GM21526 (cell line): ENCODE measurements at regions not wholly inside any gene's neighbourhood (a gene's known extent, or its start where the extent isn't known, plus 50 kb on each side); places are given as distances from the start of the nearest gene placed in this dataset.

Experiments used
- ATAC-seq: cut with Tn5 transposase; IDR thresholded peaks from one replicate; pipeline ENCODE4 v1.9.1; 2021; ENCODE audit warnings: moderate library complexity; ENCODE audit not compliant: unreplicated experiment, low FRiP score

DNA sequence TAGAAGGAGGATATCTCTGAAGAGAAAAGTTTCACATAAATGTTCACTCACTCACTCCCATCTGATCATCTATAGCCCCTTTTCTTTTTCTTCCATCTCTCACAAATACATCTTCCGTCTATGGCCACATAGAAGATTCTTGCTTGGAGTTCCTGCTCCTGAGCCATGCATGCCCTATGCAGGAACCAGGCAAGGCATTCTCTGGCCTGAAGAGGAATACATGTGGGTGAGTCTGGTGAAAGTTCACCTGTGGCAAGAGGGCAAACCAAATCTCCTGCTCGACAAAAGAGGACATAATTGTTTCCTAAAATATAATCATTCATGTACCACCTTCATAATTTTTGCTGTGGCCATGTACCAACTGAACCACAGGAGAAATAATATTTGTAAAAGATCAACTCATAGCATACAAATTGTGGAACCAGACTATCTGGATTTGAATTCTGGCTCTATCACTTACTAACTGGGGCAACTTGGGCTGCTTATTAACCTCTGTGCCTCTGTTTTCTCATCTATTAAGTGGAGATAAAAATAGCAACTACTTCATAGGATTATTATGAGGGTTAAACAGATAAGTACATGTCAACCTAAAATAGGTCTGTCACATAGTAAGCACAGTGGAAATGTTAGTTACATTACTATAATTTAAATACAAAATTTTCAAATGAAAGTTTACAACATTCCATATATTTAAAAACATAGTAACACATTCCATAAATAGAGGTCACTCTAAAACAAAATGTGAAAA, 121.2 kb upstream of the NFIB start:
- ATAC-seq: no peak

DNA sequence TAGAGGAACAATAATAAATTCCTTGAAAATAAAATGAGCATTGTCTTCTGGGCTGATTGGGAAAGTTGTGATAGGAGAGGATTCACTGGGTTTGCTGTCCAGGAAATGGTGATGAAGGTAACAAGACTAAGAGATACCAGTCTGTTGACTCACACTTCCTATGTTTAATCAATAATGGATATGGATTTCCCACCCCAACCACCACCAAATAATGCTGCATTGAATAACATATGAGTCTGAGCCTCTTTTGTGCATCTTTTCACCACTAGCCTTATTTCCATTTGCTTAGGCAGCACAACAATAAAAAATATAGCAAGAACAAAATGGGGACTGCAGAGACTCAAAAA, 120.2 kb upstream of the NFIB start:
- ATAC-seq: no peak

DNA sequence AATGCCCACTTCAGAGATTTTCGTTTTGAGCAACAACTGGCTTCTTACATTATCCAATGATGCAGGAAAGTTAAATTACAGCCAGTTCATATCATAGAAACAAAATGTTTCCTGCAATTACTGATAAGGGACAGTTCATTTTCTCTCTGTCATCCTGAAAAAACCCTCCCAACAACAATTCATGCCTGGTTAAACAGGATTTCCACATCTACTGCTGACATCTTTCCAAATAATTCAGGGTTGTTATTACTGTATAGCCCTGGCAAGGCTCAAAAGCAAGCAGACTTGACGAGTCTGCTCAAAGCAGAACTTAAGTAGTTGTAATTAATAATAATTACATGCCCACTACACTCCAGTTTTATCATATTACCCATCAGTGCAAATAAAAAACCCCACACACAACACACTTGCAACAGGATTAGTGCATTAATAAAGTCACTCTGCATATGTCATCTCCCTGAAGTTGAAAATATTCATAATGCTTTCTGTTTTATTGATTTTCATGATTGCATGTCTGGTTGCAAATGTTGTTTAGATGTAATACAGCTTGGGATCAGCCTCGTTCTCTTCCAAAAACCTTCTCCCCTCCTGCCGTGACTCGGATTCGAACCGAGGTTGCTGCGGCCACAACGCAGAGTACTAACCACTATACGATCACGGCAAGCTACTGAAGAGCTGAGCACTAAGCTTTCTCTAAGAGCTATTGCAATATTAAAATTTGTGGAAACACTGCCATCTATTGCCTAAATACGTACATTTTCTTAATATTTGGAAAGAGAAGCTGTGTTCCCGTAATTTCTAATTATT, 119.6 kb upstream of the NFIB start:
- no peak for ATAC-seq

DNA sequence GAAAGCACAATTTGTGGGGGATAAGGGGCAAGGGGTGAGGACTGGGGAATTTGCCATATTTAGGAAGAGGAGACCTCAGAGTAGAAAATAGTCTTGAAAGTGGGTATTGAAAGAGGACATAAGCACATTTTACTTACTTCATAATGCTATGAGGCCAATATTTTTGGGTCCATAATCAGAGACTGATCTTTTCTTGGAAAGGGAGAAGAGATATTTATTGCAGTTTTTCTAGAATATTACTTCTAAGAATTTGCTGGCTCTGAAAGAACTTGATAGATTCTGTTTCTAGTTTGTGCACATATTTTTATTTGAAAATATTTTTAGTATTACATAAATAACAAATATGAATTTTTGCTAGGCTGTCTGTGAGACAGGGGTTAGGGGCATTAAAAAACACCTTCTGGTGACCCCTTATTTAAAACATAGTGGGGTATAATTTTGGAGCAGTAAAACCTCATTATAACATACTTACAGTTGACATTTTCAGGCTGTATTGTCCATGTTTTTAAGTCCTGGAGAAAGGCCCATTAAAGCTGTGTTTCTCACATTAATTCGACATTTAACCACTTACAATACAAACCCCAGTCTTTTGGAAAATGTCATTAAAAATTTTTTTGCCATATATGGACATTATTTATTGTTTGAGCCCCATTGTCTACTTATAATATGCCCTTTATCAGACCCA, 118.9 kb upstream of the NFIB start:
- ATAC-seq: no peak

DNA sequence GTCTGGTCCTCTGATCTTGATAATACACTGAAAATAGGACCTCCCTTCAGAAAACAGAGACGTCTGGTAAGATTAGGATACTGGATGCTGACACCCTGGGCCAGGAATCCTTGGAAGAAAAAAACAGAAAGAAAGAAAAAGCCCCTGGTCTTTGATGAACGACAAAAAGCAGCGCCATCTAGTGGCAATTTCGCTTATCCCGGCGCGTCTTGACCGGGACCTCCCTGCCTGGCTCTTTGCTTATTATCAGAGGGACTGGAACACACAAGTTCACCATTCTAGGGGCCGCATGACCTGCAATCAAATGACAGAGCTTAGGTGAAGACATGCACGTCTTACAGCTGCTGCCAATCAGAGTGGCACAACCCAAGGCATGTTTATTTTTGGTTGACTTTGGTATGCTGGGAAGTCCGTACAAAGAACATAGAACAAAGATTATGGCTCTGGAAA, 114.9 kb upstream of the NFIB start:
- no peak for ATAC-seq

DNA sequence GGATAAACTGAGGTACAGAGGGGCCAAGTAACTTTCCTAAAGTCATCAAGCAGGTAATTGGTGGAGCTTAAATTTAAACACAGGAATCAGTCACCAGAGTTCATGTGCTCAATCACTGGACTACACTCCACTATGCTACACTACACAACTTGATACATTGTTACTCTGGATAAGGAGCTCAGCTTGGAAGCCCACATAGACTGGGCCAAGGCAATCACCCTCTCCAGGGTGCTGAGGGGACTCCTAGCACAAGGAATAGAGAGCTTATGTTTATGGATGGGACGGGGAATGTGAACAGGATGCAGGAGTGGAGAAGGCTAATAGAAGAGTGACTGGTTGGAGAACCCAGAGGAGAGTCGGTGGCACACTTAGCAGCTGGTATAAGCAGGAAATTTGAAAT, 113.5 kb upstream of the NFIB start:
- no peak for ATAC-seq

DNA sequence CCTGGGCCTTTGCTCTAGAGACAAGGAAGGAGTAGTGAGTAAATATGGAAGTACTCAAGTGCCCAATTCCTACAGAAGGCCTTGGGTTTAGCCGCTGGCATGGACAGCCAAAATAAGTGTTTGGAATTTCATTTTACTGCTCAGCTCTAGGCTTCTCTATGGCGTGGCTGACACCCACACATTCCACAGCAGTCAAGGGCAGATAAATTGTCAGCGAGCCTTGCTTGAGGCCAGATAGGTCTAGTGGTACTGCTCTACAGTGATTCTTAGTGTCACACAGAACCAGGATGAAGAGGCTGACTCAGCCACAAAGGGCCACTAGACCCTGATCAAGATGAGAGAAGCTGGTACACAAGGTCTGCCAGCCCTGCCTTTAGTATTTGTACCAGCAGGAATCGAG, 111.0 kb upstream of the NFIB start:
- no peak for ATAC-seq

DNA sequence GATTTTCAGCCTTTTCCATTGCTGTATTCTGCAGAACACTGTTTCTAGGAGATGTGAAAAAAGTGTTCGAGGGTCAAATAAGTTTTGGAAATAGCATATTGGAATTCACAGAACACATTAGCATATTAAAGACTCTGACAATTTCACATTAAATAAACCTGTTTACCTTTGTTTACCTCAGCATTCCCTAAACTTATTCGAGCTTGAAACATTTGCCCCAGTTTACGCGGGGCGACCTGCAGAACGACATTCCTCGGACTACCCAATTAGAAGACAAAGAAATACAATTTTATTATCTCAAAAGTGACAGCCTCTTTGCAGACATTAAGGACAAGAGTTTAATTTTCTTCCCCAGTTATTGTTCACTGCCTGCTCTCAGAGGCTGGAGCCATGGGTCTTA, 110.3 kb upstream of the NFIB start:
- no peak for ATAC-seq

DNA sequence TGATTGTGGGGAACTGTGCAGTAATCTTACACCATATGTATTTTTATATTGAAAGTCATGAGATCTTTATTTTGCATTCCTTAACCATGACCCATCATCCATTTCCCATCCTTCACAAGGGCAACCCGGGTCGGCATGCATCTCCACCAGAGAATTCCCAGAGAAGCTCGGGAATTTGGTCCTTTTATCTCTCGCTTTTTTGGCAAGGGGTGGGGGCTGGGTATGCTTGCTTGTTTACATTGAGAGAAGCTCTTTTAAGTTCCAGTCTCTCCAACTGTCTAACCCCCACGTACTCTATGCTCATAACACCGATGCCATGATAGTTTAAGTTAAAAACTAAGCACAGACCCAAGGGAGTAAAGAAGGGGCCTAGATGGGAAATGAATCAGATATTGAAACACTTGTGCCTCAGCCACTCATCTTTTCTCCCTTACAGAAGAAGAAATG, 109.9 kb upstream of the NFIB start:
- ATAC-seq: no peak

DNA sequence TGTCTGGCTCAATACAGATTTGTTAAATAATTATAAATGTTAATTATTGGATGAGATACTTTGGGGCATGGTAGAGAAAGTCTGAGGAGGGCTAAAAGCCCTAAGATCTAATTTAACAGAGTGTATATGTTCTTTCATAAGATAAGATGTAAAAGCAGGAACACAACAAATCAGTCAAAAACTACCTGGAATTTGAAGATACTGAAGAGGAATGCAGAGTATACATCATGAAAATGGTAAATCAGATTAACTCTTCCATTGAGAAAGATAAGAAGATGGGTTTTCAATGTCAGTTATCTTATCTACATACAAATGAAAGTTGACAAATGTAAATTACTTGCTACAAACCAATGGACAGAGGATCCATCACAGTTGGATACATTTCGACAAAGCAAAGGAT, 107.3 kb upstream of the NFIB start:
- no peak for ATAC-seq

DNA sequence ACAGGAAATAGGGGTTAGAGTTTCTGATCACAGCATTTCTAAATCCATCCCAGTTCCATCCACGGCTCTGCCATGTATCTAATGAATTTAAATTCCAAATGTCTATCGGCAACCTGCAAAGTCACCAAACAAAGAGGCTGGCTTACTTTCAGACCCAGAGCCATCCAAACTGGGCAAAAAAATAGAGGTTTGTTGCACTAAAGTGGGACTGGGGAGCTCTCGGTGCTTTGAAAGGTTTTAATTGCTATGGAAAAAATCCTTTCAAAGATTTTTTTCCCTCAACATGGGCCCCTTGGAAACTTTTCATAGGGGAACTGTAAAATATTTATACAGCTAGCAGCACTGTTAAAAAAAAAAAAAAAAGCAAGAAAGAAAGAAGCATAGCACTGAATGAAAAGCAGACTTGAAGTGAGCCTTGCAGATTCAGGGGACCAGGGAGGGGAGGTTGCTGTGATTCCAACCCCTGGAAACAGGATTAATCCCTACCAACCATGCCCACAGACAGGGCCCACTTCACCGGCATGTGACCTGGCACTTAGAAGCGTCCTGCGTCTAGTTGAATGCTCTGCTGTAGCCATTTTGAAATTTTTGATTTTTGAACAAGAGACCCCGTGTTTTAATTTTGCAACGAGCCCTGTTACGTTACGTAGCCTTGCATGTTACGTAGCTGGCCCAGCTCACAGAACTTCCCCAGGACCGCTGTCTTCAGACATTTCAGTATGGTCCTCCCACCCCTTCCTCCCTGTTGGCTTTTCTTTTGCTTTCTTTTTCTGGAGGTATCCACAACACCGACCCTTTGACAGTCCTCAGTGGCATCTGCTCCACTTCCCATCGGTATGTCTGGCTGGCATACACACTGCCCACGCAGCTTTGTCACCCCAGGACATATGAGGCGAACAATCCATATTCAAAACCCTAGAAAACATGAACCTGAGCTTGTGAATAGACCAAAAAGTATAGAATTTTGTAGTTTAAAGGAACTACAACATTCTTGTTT, 105.3 kb upstream of the NFIB start:
- ATAC-seq: no peak

DNA sequence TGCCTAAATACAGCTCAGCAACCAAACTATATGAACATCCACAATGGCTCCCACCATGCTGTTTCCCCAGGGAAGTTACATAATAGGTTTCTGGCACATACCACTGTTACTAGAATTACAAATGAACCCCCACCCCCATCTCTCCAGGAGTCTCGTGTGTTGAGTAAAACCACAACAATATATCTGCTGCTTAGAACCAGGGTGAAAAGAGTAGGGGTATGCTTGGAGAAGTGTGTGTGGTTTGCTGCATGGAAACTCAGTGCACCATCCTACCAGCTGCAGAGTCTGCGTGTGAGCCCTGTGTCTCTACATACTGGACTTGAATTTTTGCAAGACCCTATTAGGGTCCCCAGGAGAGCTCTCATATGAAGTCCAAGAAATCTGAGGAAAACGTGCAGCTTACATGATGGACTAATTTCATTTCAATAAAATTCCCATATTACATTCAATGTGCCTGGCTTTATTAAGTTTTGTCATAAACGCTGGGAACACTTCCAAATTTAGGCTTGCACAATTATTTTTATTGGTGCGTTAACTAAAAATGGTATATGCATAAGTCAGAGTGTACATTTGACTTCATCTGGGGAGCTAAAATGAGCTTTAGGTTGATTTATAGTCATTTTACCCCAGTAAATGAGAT, 104.5 kb upstream of the NFIB start:
- ATAC-seq: no peak

DNA sequence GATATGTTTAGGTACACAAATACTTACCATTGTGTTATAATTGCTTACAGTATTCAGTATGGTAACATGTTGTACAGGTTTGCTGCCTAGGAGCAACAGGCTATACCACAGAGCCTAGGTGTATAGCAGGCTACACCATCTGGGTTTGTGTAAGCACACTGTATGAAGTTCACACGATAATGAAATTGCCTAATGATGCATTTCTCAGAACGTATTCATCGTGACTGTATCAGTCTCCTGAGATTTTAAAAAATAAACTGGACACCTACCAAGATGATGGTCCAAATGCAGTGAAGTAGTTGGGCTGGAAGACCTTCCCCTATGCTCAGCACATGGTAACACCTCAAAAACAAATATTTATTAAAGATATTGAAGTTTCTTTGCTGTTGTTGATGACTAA, 103.3 kb upstream of the NFIB start:
- ATAC-seq: no peak

DNA sequence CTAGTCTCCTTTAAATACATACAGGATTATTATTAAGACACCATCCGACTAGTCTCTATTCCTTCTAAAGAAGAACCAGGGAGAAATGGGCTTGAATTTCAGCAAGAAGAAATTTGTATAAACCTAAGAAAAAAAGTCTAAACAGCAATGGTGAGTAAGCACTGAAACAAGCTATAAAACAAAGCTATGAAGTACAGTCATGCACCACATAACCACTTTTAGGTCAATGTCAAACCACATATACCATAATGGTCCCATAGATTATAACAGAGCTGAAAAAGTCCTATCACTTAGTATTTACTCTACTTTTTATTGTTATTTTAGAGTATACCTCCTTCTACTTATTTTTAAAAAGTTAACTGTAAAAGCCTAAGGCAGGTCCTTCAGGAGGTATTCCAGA, 102.0 kb upstream of the NFIB start:
- ATAC-seq: no peak

DNA sequence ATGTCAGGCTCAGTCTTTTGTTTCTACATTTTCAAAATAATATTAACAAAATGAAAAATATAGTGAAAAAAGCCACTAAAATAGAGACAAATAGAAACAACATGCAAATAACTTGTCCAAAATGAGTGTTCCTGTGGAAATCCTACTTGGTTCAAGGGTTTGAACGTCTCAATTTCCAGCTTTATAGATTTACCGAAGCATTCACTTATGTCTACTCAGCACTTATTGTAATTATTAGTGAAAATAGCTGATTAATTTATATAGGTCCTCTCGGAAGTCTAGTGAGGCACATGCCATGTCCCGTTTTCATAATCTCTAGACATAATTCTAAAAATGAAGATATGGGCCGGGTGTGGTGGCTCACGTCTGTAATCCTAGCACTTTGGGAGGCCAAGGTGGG, 99.9 kb upstream of the NFIB start:
- no peak for ATAC-seq

DNA sequence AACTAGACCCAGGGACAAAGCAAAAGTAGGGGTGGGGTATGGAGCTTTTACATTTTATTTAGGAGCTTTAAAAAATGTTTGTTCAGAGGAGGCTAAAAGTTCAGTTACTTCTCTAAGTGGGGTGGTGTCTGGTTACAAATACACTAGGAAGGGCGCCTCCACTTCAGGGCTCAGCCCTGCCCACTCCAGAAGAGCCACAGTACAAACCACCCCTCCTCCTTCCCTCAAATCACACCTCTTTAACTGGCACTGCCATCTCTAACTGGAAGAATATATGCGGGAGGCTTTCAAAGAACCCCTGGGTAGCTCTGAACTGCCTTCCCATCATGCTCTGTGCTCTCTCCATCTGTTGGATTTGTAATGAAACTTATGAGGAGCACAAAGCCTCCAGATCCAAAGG, 98.8 kb upstream of the NFIB start:
- ATAC-seq: no peak

DNA sequence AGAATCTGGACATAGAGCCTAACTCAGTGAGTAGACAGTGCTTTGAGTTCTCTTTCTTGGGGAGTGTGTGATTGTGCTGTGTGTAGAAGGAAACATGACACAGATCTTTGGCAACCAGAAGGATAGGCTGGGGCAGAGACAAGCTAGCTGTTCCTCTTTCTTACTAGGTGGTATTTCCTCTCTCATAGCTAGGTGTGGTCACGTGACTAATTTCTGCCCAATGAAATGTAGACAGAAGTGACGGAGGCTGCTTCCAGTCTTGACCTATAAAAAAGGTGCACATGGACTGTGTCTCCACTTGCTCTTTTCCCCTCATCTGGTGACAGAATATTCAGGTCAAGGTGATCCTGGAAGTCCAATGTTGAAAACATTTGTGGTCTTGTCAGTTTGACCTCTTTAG, 92.5 kb upstream of the NFIB start:
- ATAC-seq: no peak

DNA sequence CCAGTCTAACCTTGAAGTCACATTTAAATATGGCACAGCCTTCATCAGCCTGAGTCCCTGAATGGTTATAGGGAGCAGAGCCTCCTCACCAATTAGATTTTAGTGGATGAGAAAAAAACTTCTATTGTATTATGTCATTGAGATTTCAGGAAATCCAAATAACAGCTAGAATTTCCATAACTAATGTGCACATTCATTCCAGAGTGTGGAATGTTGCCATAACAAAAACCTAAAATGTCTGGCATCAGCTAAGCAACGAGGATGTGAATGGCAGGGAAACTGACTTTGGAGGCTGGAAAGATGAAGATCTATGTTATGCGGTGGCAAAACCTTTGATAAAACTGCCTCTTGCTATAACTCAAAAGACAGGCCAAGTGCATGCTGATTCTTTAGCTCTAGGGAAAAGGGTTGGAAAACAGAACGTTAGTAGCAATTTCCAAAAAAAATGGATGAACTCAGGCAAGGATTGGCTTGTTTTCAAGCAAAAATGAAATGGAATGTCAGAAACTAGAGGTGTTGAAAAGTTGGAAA, 91.3 kb upstream of the NFIB start:
- ATAC-seq: no peak

DNA sequence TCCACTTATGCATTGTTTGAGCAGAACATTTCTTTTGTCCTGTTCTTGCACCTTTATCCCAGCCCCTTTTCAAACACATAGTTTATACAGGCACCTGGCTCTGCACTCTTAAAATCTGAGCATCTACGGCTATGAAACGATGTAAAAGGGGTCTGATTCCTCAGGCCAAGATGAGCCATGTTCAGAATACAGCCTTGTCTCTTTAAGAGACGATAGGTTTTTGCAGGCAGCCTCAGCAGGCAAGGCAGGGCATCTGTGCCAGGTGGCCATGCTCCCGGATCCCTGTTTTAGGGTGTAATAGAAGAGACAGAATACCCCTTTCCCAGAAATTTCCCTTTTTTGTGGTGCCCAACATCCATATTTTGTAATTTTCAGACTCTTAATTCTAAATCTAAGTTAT, 89.1 kb upstream of the NFIB start:
- ATAC-seq: no peak

DNA sequence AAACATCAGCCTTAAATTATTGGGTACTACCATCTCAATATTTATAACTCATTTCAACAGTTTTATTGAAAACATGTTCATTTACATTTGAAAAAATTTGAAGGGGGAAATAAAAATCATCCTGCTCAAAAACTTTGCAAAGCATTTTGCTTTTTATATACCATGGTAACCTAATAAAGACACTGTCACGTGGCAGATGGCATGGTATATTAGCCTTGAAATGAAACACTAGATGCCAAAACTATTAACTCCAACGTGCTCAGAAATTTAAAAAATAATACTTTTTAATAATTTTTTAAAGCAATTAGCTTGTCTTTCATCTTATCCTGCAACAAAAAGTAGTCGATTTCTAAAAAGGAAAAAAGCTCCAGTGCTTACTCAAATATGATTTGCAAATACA, 88.6 kb upstream of the NFIB start:
- no peak for ATAC-seq
